GM12891 (cell line): ENCODE measurements at regions not wholly inside any gene's neighbourhood (a gene's known extent, or its start where the extent isn't known, plus 50 kb on each side); places are given as distances from the start of the nearest gene placed in this dataset.

Experiments
- POLR2A ChIP-seq: IDR thresholded peaks from 2 replicates; pipeline ENCODE4 v1.6.1; 2011; ENCODE audit warnings: low read depth, low read length, control low read depth
- POLR2AphosphoS5 ChIP-seq: IDR thresholded peaks from 2 replicates; pipeline ENCODE4 v1.6.1; 2011; ENCODE audit warnings: low read depth, low read length, control low read depth
- POU2F2 ChIP-seq: IDR thresholded peaks from 2 replicates; pipeline ENCODE4 v1.6.1; 2011; ENCODE audit warnings: low read depth, mild to moderate bottlenecking, control low read depth, low read length, moderate library complexity
- SPI1 ChIP-seq: IDR thresholded peaks from 2 replicates; pipeline ENCODE4 v1.6.1; 2011; ENCODE audit warnings: low read depth, low read length, control low read depth
- TAF1 ChIP-seq: IDR thresholded peaks from 2 replicates; pipeline ENCODE4 v1.6.1; 2011; ENCODE audit warnings: low read depth, low read length, control low read depth

- no peak for TF ChIP-seq TAF1
- TF ChIP-seq POLR2A = no peak
- no peak for TF ChIP-seq POLR2AphosphoS5
- no peak for TF ChIP-seq POU2F2
- TF ChIP-seq SPI1 = no peak
Observed at GRCh38 chr3:6697722-6698121, 163.2 kb upstream of the GRM7 start.
